Omental fat pad (tissue), 3 donors: ENCODE measurements at regions not wholly inside any gene's neighbourhood (a gene's known extent, or its start where the extent isn't known, plus 50 kb on each side); places are given as distances from the start of the nearest gene placed in this dataset.

ENCODE experiments used
- ATAC-seq: fragments of 150-250 bp; one replicate; pipeline ENCODE4 v1.9.1; 2016; ENCODE audit warnings: mild to moderate bottlenecking, moderate library complexity; ENCODE audit not compliant: low FRiP score
- DNase-seq: peaks from one replicate; pipeline ENCODE4 v3.0.0-alpha.2; 2019; ENCODE audit warnings: low spot score
- CTCF ChIP-seq, 3 donors: fragments of 450-650 bp; IDR thresholded peaks; one replicate each; pipeline ENCODE4 v1.5.1; 2016 to 2017; ENCODE audit warnings: antibody characterized with exemption in 3 of 3, mild to moderate bottlenecking in 3 of 3, moderate library complexity in 2 of 3

- TF ChIP-seq CTCF (IDR thresholded peaks at IDR 0.05), result no peak
- DNase-seq, result no peak
- ATAC-seq, result no peak
These were observed 492.5 kb downstream of the AGTPBP1 start for GRCh38 chr9:85249313-85249621.

GRCh38 chr9:85248514-85249312 is 493.0 kb downstream of the AGTPBP1 start:
- TF ChIP-seq CTCF (IDR thresholded peaks at IDR 0.05), result no peak
- DNase-seq, result no peak
- no peak for ATAC-seq

DNA sequence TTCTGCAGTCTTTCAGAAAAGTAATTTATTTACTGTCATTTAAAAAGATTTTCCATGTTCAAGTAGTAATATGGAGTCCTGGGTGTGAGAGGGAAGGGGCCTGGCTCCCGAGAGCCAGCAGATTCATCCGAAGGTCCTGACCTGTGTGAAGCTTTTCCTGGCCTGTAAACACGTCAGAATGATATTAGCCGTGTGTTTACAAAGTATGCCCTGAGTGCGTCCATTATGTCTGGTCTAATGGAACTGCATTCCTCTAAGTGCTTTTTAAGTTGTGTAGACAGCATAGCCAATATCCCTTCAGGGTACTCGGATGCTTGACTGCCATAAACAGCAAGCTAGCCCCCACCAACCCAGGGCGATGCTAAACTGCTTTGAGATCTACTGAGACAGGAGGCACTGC is 495.2 kb downstream of the AGTPBP1 start:
- no peak for ATAC-seq

GRCh38 chr9:85244856-85245255 is 496.9 kb downstream of the AGTPBP1 start:
- ATAC-seq (no peak), DNase-seq (no peak)
- no peak for TF ChIP-seq CTCF (IDR thresholded peaks at IDR 0.05)

More for the DNA sequence above, 495.2 kb downstream of the AGTPBP1 start:
- no peak for TF ChIP-seq CTCF (IDR thresholded peaks at IDR 0.05)
- no peak for DNase-seq

DNA sequence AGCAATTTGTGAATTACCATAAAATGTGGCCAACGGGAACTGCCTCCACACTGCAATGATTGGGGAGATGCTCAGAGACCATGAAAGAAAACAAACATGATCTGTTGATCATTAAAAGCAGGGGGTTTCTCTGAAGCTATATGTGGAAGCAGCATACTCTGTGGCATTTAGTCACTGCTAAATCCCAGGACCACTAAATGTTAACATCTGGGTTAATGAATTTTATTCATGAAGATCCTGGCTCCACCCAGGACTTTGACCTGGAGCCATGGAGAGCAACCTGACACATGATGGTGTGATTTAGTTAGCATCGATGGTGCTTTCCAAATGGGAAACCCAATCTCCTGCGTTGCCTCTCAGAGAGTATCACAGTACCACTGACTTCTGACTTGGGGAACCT is 497.8 kb downstream of the AGTPBP1 start:
- TF ChIP-seq CTCF (IDR thresholded peaks at IDR 0.05), result no peak
- no peak for ATAC-seq
- no peak for DNase-seq

DNA sequence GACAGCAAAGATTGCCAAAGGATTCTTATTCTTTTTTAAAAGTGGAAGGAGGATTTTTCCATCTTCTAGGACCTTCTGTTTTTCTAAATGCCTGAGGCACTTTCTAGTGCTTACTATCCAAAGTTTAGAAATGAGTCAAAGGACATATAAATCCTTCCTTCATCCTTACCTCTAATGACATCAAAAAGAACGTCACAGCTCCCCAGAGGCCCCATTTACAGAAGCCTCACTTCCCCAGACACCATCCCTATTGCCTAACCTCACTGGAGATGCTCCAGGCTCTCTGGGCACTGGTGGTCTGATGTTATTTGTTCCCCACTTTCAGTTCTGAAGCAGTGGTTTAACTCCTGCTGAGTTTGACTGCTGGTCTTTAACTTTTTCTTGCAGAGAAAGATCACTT is 504.3 kb downstream of the AGTPBP1 start:
- no peak for TF ChIP-seq CTCF (IDR thresholded peaks at IDR 0.05)
- no peak for ATAC-seq
- DNase-seq, result no peak

DNA sequence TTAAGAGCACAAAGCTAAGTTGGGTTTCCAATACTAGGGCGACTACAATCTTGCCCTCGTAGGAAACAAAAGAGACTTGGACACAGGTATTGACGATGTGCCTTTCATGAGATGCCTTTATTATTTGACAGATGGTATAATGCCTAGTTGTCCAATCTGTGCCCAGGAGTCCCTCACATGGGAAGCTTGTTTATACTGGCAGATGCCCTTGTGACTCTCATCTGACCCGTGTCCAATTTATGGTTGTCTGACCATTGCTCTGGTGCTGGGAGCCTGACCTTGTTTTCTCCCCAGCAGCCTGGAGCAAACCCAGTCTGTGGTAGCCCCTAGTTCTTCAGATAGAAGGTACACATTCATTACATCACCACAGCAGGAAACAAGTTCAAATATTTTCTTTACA is 511.7 kb downstream of the AGTPBP1 start:
- no peak for TF ChIP-seq CTCF (IDR thresholded peaks at IDR 0.05)
- no peak for ATAC-seq
- DNase-seq, result no peak
